NCI-H526 treated with DMSO at 0.1 percent for 48 hours (cell line): ENCODE measurements at regions not wholly inside any gene's neighbourhood (a gene's known extent, or its start where the extent isn't known, plus 50 kb on each side); places are given as distances from the start of the nearest gene placed in this dataset.
"Not testable (repeated sequence)": the region's sequence is repeated elsewhere in the genome, so short reads cannot be mapped to it uniquely, and the experiment has no call there.

Source experiments
- DNase-seq: peaks from one replicate; lab custom pipeline; 2025; lab: John Stamatoyannopoulos, UW

DNA sequence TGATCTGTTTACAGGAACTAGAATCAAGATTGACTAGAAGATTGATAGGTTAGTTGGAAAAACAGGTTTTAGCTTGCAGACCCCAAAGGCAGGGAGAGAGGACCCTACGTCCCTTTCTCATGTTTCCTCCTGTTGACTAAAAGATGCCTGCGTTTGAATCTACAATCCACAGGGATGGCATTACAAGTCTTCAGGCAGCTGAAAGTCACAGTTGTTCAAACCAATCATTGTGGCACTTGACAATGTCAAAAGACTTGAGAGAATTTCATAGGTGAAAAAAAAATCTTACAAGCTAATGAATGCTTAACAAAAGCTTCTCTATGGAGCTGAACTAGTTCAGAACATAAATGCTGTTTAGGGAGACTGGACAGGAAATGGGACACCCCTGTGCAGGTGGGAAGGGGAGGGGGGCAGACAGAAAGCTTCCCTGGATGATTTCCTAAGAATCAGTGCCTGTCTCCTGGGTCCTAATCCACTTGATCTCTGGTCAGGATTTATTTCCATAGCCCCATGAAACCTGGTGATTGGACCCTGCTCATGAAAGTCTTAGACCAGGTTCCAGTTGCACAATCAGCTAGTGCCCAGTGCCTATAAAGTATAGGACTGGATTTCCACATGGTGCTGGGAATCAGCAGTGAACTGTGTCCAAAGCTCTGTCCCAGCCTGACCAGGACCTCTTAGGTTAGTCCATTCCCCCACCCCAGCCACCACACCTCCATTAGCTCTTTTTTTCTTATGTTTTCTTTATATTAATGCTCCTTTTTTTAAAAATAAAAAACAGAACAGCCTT is 91.6 kb upstream of the BCAR3 start:
- DNase-seq: no peak

GRCh38 chr1:93771843-93772242 is 90.2 kb upstream of the BCAR3 start:
- no peak for DNase-seq

DNA sequence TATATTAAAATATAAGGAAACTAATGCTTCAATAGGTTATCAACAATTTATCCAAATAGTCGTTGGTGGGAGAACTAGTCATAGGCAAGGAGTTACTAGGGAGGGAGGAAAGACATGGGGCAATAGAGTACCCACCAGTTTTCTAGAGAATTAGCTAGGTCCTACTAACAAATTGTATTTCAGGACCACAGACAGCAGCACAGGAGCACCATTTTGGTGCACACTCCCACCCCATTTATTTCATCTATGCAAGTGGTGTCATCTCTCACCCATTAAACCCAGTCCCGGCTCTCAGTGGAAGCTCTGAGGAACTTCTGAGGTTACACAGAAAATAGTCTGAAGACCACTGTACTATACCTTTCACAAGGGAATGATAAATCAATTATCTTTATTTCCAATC is 89.0 kb upstream of the BCAR3 start:
- no peak for DNase-seq

GRCh38 chr1:93769777-93770176 is 88.1 kb upstream of the BCAR3 start:
- no peak for DNase-seq

DNA sequence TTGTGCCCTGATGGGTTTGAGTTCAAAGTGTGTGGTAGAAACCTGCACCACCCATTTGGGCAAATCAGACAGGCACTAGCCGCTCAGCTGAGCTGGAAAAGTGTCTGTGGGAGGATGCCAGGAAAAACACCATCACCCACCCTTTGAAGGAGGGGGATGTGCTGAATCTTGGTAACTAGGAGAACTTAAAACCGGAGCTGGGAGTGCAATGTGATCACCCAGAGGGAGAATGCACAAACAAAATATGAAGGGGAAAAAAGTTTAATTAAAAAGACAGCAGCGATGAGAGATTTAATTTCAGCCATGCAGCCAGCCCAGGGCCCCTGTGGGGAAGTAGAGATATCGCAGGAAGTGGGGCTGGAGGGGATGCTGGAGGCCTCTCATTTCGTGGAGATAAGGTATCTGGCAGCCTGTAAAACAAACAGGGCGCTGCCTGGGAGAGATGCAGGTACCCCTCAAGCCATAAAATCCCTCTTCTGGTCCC is 86.8 kb upstream of the BCAR3 start:
- no peak for DNase-seq

- DNase-seq: no peak
Observed at GRCh38 chr1:93766451-93766850, 84.8 kb upstream of the BCAR3 start.

DNA sequence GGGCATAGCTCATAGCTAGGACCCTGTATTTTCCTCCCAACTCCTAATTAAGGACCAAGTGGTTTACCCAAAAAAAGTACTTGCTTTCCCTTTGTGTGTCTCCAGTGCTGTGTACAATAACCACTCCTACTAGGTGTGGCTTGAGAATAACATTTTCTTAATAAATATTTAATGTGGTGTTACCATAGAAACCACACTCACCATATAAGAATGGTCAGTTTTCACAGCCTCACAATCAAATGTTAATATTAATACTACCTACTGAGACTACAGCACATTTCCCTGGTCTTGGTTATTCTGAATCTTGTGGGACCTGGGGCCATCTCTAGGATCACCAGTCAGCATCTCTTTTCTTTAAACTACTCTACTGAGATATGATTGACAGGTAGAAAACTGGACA is 83.5 kb upstream of the BCAR3 start:
- no peak for DNase-seq

GRCh38 chr1:93764366-93764750 is 82.7 kb upstream of the BCAR3 start:
- no peak for DNase-seq

DNA sequence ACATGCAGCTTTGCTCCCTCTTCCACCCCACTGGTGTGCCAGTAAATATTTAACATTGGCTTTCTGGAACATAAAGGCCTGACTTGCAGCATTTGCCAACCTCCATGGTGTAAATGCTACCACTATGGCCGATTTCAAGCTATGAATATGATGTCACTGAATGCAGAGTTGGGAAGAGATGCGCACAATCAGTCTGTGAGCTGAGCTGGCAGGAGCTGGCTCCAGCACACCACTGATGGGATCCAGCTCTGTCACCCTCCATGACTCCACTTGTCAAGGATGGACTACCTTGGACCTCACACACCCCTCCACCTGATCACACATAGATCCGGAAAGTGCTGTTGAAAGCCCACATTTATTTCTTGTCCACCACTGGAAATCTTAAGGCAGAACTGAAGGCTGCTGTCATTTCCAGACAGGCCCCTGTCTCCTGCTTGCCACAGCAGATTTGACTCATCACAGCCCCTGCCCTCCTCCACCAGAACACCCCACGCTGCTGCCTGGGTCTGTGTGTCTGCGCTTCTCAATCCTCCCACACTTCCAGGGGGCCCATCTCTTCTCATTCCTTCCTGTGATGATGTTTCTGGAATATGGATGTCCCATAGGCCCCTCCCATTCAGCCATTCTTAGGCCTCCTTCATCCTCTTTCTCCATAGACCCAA is 82.2 kb upstream of the BCAR3 start:
- no peak for DNase-seq

DNA sequence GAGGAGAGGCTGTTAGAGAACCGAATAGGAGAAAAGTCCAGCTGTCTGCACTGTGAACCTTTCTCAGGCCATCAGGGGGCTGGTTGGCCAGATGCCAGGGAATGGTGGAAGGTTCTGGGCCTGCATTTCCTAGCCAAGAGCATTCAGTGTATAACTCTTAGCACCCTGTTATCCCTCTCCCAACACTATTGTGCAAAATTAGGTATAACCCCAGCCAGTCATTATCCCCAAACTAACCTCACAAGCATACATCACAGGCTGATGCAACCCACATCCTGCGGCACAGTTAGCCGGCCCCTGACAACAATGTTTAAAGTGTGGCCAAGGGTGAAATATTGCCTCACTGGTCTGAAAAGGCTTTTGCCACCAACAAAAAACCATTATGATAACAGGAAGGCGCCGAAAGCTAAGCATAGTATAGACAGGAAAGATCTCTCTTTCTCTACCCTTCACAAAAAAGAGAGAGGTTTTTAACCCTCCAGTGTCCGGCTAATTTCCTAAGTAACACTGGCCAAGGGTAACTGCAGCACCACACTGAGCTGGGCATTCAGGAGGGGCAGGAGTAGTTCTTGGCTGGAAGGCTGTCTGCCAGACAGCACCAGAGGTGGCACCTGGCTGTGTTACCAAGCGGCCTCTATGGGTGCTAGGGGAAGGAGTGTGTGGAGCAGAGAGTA is 77.3 kb upstream of the BCAR3 start:
- no peak for DNase-seq

DNA sequence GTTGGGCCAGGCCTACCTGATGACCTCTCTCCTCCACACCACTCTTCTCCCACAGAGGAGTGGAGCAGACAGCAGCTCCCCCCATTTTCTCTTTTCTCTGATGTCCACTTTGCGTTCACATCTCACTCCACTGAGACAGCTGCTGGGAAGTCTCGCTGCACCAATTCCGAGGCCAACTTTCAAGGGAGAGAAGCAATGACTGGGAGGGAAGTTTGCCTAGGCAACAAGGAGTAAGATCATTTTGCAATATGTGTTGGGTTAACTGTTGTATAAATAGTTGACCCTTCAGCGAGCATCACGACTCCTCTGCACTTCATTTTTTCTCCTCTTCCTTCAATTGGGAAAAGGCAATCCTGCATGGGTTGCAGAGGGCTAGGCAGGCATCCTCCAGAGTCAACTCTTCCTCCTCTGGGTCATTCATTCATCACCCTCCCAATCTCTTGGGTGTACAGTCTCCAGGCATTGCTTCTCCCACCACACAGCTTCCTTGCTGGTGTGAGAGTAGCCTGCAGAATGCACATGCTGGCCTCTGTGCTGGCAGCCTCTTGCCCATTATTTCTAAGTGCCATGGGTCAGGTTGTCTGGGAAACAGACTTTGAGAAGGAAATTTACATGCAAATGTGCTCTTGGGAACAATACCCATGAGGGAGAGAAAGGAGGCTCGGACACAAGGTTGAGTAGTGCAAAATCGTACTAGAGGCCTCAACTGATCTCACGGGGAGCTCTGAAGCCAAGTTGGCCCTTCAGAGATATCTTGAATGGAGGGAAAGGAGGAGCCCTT is 75.8 kb upstream of the BCAR3 start:
- DNase-seq: no peak

DNA sequence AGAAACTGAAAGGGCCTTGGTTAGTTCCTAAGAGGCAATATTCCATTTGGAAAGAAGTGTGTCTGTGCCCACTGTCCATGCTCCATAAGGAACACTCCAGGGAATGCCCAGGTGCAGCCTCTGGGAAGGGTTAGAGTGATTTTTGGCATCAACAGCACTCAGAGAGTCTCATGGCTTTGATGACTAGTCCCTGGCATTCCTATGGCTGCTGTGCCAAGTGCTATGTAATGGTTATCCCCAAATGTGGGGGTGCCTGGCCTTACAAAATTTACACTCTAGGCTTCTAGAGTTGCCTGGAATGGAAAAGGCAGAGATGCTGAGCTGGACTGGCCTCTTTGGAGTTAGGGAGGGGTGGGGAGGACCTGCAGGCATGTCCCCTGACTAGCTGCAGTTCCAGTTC is 75.0 kb upstream of the BCAR3 start:
- DNase-seq: no peak

DNA sequence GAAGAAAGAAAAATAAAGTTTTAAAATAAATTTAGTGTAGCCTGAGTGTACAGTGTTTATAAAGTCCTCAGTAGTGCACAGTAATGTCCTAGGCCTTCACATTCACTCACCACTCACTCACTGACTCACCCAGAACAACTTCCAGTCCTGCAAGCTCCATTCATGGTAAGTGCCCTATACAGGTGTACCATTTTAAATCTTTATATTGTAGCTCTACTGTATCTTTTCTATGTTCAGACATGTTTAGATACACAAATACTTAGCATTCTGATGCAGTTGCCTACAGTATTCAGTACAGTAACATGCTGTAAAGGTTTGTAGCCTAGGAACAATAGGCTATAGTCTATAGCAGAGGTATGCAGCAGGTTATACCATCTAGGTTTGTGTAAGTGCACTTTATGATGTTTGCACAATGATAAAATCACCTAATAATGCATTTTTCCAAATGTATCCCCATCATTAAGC is 73.6 kb upstream of the BCAR3 start:
- not testable (repeated sequence) for DNase-seq

GRCh38 chr1:93753791-93754763 is 72.4 kb upstream of the BCAR3 start:
- no peak for DNase-seq

GRCh38 chr1:93751377-93752250 is 70.0 kb upstream of the BCAR3 start:
- DNase-seq: no peak

GRCh38 chr1:93750955-93751354 is 69.3 kb upstream of the BCAR3 start:
- DNase-seq: no peak

DNA sequence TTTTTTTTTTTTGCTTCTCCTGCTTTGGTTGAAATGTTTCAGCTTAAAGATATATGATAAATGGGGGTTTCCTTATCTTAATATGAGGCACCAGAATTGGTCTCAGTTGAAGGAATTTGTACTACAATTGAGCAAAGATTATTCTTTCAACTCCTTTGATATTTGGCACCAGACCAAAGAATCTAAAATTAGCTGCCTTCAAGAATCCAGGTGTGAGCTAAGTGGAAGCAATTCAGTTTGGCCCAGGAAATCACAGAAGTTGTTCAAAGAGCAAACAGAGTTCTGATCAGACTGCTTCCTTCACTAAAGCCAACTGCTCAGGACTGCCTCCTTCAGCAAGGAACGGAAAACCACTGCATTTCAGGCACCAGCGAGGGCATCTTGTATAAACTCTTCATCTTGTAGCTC is 68.3 kb upstream of the BCAR3 start:
- DNase-seq: no peak

- DNase-seq: no peak
Observed at GRCh38 chr1:93749487-93749886, 67.8 kb upstream of the BCAR3 start.

GRCh38 chr1:93746021-93746812 is 64.6 kb upstream of the BCAR3 start:
- no peak for DNase-seq
